NCI-H2227 treated with DMSO at 0.1 percent for 48 hours (cell line): ENCODE measurements at regions not wholly inside any gene's neighbourhood (a gene's known extent, or its start where the extent isn't known, plus 50 kb on each side); places are given as distances from the start of the nearest gene placed in this dataset.

ENCODE experiments used
- DNase-seq: peaks from one replicate; lab custom pipeline; 2025; lab: John Stamatoyannopoulos, UW

DNA sequence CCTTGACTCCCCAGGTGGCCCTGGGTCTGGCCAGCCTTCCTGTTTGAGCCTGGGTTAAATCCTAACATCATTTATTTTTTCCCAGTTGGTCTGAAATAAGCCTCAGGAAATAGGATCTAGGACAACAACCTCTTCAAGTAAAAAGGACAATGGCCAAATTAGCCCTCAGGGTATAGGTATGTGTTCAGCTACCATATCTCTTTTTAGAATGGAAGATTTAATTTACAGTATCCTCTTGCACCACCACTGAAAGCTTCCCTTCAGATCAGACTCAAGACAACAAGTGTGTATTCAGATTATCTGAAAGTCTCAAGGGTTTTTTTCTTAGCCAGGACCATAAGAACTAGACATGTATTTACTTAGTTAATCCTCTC lies 61.6 kb upstream of the CXCR4 start:
- DNase-seq: no peak

DNA sequence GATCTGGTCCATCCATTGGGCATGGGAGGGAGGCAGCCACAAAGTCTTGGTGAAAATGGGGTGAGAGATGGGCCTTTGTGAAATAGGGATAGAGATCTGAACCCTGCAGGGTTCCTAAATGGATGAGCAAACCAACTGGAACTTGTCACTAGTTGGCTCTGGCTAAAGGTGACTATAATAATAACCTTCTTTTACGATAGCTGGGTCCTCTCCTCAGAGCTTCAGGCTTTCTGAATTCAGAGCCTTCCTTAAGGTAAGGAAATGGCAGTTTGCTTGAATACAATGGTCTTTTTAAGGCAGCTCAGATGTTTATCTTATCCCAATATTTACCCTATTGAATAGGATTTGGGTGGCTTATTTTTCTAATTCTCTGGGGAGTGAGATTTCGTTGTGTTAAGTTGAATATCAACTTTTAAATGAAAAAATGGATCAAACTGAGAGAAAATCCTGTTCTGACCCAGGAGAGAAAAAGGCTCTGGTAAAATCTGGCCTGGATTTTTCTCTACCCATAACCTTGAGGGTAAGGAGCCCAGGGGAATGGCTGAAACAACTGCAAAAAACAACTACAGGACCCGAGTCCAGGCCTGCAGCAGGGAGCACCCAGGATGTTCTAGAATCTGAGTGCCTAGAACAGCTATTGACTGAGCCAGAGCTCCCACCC lies 61.1 kb upstream of the CXCR4 start:
- no peak for DNase-seq

- DNase-seq: no peak
These were observed 57.9 kb upstream of the CXCR4 start for GRCh38 chr2:136175868-136176267.

DNA sequence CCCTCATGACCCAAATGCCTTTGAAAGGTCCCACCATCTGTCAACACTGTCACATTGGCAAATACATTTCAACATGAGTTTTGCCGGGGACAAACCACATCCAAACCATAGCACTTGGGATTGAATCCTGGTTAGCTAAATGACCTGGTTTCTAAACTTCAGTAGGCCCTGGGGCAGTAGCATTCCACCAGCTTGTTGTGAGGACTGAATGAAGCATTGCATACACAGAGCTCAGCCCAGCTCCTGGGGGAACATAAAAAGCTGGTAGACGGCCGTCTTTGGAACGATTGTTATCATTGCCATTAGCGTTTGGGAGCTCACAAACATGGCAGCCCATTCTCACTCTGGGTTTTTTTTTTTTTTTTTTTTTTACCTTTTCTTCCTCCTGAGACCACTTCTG lies 57.5 kb upstream of the CXCR4 start:
- no peak for DNase-seq

- DNase-seq: no peak
These were observed 55.2 kb upstream of the CXCR4 start for GRCh38 chr2:136173126-136173525.

DNA sequence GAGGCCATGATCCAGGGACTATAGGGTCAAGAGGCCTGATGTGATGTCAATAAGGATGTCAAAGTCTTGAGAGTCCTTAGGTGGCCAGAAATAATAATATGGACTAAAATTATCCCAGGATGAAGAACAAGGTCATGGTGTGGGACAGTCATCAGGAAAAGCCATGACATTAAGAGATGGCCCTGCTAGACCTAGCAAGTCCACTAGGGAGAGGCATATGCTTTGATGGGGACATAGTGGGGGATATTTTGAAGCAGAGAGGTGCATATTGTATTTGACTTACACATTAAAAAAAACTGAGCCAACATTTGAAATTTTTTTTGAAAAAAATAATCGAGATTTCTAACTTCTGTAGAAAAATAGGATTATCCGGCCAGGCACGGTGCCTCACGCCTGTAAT lies 53.3 kb upstream of the CXCR4 start:
- DNase-seq: no peak

DNA sequence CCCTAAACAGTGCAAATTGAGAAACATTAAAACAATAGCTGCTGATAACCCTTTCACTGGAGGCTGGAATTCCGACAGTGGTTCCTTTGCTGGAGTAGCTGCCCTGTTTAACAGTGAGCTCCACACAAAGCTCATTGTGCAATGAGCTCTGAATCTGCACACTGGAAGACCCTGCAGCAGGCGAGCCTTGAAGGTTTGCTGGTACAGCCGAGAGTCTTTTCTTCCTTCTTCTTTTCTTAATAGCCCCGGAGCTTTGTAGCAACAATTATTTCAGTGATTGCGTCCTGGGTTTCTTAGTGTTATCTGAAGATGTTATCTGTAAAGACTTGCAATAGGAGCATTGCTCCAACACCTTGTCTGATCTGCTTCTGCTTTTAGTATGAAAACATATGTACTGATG lies 50.8 kb upstream of the CXCR4 start:
- no peak for DNase-seq

- DNase-seq: peak; percentile 53
These were observed 49.9 kb upstream of the CXCR4 start for GRCh38 chr2:136167721-136168475.
